NCI-H526 treated with DMSO at 0.1 percent for 48 hours (cell line): ENCODE measurements at regions not wholly inside any gene's neighbourhood (a gene's known extent, or its start where the extent isn't known, plus 50 kb on each side); places are given as distances from the start of the nearest gene placed in this dataset.
"Not testable (repeated sequence)": the region's sequence is repeated elsewhere in the genome, so short reads cannot be mapped to it uniquely, and the experiment has no call there.

Experiments used
- DNase-seq: peaks from one replicate; lab custom pipeline; 2025; lab: John Stamatoyannopoulos, UW

GRCh38 chr6:49274809-49275769 lies 188.0 kb downstream of the MMUT start:
- DNase-seq = not testable (repeated sequence)

GRCh38 chr6:49269190-49269589 lies 193.9 kb downstream of the MMUT start:
- DNase-seq = no peak

GRCh38 chr6:49264909-49265308 lies 198.1 kb downstream of the MMUT start:
- no peak for DNase-seq

GRCh38 chr6:49264496-49264895 lies 198.6 kb downstream of the MMUT start:
- DNase-seq = no peak

- DNase-seq = no peak
Measured at GRCh38 chr6:49257549-49257948, 205.5 kb downstream of the MMUT start.

- DNase-seq = no peak
Measured at GRCh38 chr6:49255335-49255734, 207.7 kb downstream of the MMUT start.

GRCh38 chr6:49252901-49253300 lies 210.2 kb downstream of the MMUT start:
- no peak for DNase-seq

GRCh38 chr6:49233483-49233882 lies 229.6 kb downstream of the MMUT start:
- no peak for DNase-seq

GRCh38 chr6:49225471-49225870 lies 237.6 kb downstream of the MMUT start:
- DNase-seq = no peak

- DNase-seq = no peak
Measured at GRCh38 chr6:49220293-49220692, 242.8 kb downstream of the MMUT start.

- no peak for DNase-seq
Measured at GRCh38 chr6:49205526-49205925, 257.5 kb downstream of the MMUT start.

- DNase-seq = no peak
Measured at GRCh38 chr6:49202924-49203536, 260.0 kb downstream of the MMUT start.

GRCh38 chr6:49198015-49198414 lies 265.0 kb downstream of the MMUT start:
- DNase-seq = no peak

GRCh38 chr6:49162379-49162778 lies 300.7 kb downstream of the MMUT start:
- not testable (repeated sequence) for DNase-seq

- no peak for DNase-seq
Measured at GRCh38 chr6:49155316-49155715, 307.7 kb downstream of the MMUT start.

- no peak for DNase-seq
Measured at GRCh38 chr6:49151957-49152356, 311.1 kb downstream of the MMUT start.

GRCh38 chr6:49151461-49151860 lies 311.6 kb downstream of the MMUT start:
- no peak for DNase-seq

GRCh38 chr6:49151033-49151432 lies 312.0 kb downstream of the MMUT start:
- DNase-seq = no peak

GRCh38 chr6:49145280-49145679 lies 317.8 kb downstream of the MMUT start:
- DNase-seq = no peak

GRCh38 chr6:49142421-49143151 lies 320.5 kb downstream of the MMUT start:
- peak; percentile 47 for DNase-seq

GRCh38 chr6:49121970-49122369 lies 341.1 kb downstream of the MMUT start:
- no peak for DNase-seq

GRCh38 chr6:49118478-49118877 lies 344.6 kb downstream of the MMUT start:
- no peak for DNase-seq

GRCh38 chr6:49110916-49111315 lies 352.1 kb downstream of the MMUT start:
- no peak for DNase-seq
